IPS-20b (cell line): ENCODE measurements at regions not wholly inside any gene's neighbourhood (a gene's known extent, or its start where the extent isn't known, plus 50 kb on each side); places are given as distances from the start of the nearest gene placed in this dataset.

Source experiments
- H3K27ac ChIP-seq: one replicate; pipeline ENCODE4 v1.5.1; 2013; ENCODE audit warnings: low read length
- H3K27me3 ChIP-seq: 2 replicates; pipeline ENCODE4 v1.6.1; 2013; ENCODE audit warnings: mild to moderate bottlenecking, low read length, inconsistent platforms; ENCODE audit not compliant: insufficient read depth
- H3K36me3 ChIP-seq: 2 replicates; pipeline ENCODE4 v1.6.1; 2013; ENCODE audit warnings: low read depth, mild to moderate bottlenecking, inconsistent platforms, low read length, moderate library complexity; ENCODE audit not compliant: insufficient read depth
- H3K4me1 ChIP-seq: 2 replicates; pipeline ENCODE4 v1.6.1; 2013; ENCODE audit warnings: mild to moderate bottlenecking, control low read depth, inconsistent platforms, low read length, moderate library complexity; ENCODE audit not compliant: insufficient read depth
- H3K4me3 ChIP-seq: 2 replicates; pipeline ENCODE4 v1.5.1; 2013; ENCODE audit warnings: mild to moderate bottlenecking, low read length, inconsistent platforms
- H3K9ac ChIP-seq: 2 replicates; pipeline ENCODE4 v1.6.1; 2013; ENCODE audit warnings: low read depth, mild to moderate bottlenecking, inconsistent platforms, low read length, moderate library complexity
- H3K9me3 ChIP-seq: 2 replicates; pipeline ENCODE4 v1.6.1; 2013; ENCODE audit warnings: mild to moderate bottlenecking, low read depth, low read length, inconsistent platforms; ENCODE audit not compliant: insufficient read depth

- no peaks in the 10 kb centered on the region for H3K27me3 ChIP-seq
- H3K27ac ChIP-seq: no peak overlapping the region
- no peak overlapping the region for H3K9ac ChIP-seq
- H3K4me3 ChIP-seq: no peak overlapping the region
- peaks cover 4% of the 10 kb centered on the region for H3K9me3 ChIP-seq
- no peaks in the 10 kb centered on the region for H3K36me3 ChIP-seq
- H3K4me1 ChIP-seq: no peaks in the 10 kb centered on the region
Observed at GRCh38 chr2:160550048-160550447, 56.4 kb upstream of the RBMS1 start.

GRCh38 chr2:160551259-160551658 lies 57.7 kb upstream of the RBMS1 start:
- no peak overlapping the region for H3K27ac ChIP-seq
- no peaks in the 10 kb centered on the region for H3K36me3 ChIP-seq
- H3K27me3 ChIP-seq: no peaks in the 10 kb centered on the region
- no peaks in the 10 kb centered on the region for H3K4me1 ChIP-seq
- H3K9ac ChIP-seq: no peak overlapping the region
- peaks cover 4% of the 10 kb centered on the region for H3K9me3 ChIP-seq
- H3K4me3 ChIP-seq: no peak overlapping the region

- no peaks in the 10 kb centered on the region for H3K4me1 ChIP-seq
- H3K9ac ChIP-seq: no peak overlapping the region
- H3K36me3 ChIP-seq: no peaks in the 10 kb centered on the region
- H3K27ac ChIP-seq: no peak overlapping the region
- H3K4me3 ChIP-seq: no peak overlapping the region
- no peaks in the 10 kb centered on the region for H3K9me3 ChIP-seq
- H3K27me3 ChIP-seq: no peaks in the 10 kb centered on the region
Observed at GRCh38 chr2:160555420-160556071, 61.9 kb upstream of the RBMS1 start.

DNA sequence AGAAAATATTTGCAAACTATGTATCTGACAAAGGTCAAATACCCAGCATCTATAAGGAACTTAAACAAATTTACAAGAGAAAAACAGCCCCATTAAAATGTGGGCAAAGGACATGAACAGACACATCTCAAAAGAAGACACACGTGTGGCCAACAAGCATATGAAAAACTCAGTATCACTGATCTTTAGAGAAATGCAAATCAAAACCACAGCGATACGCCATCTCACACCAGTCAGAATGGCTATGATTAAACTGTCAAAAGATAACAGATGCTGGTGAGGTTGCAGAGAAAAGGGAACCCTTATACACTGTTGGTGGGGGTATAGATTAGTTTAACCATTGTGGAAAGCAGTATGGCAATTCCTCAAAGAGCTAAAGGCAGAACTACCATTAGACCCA lies 64.3 kb upstream of the RBMS1 start:
- no peak overlapping the region for H3K4me3 ChIP-seq
- H3K4me1 ChIP-seq: no peaks in the 10 kb centered on the region
- no peaks in the 10 kb centered on the region for H3K9me3 ChIP-seq
- no peak overlapping the region for H3K9ac ChIP-seq
- no peaks in the 10 kb centered on the region for H3K27me3 ChIP-seq
- H3K36me3 ChIP-seq: no peaks in the 10 kb centered on the region
- no peak overlapping the region for H3K27ac ChIP-seq

- no peaks in the 10 kb centered on the region for H3K36me3 ChIP-seq
- H3K27me3 ChIP-seq: no peaks in the 10 kb centered on the region
- H3K4me3 ChIP-seq: no peak overlapping the region
- H3K9me3 ChIP-seq: no peaks in the 10 kb centered on the region
- H3K4me1 ChIP-seq: no peaks in the 10 kb centered on the region
- H3K9ac ChIP-seq: no peak overlapping the region
- H3K27ac ChIP-seq: no peak overlapping the region
Observed at GRCh38 chr2:160558531-160558930, 64.9 kb upstream of the RBMS1 start.

DNA sequence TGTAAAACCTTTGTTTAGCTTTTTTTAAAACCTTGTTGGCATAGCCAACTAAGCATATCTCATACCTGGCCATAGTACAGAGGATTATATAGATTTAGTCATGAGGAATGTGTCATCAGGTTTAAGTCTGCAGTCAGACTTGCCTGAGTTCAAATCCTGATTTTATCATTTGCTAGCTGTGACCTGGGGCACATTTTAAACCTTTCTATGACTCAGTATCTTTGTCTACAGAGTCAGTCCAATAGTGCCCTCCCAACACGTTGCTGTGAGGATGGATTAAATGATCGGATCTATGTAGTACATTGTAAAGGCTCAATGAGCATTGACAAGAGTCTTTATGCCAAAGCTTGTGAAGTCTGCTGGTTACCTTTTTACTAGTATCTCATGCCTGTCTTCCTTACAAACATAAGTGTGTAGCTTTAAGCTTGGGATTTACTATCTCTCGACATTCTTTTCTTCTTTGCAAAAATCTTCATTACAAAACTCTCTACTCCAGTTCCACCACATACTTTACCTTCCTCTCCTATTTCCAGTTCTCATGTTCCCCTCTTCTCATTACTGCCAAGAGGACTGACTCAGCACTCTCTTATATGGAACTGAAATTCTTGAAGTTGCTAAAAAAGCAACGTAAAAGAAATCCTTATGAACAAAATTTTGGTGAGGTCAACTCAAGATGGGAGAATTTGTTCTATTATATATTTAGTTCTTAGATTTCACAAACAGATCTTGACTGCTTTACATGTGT lies 68.1 kb upstream of the RBMS1 start:
- Histone ChIP-seq H3K9me3 (no peaks in the 10 kb centered on the region), H3K27ac (no peak overlapping the region), H3K9ac (no peak overlapping the region), H3K4me3 (no peak overlapping the region), H3K27me3 (no peaks in the 10 kb centered on the region), H3K36me3 (no peaks in the 10 kb centered on the region), H3K4me1 (peaks cover 5% of the 10 kb centered on the region)

GRCh38 chr2:160562730-160563129 lies 69.1 kb upstream of the RBMS1 start:
- H3K9ac ChIP-seq: no peak overlapping the region
- H3K4me3 ChIP-seq: no peak overlapping the region
- no peaks in the 10 kb centered on the region for H3K27me3 ChIP-seq
- H3K9me3 ChIP-seq: no peaks in the 10 kb centered on the region
- H3K27ac ChIP-seq: no peak overlapping the region
- H3K36me3 ChIP-seq: no peaks in the 10 kb centered on the region
- H3K4me1 ChIP-seq: peaks cover 5% of the 10 kb centered on the region

GRCh38 chr2:160564591-160564990 lies 71.0 kb upstream of the RBMS1 start:
- H3K36me3 ChIP-seq: no peaks in the 10 kb centered on the region
- H3K27me3 ChIP-seq: no peaks in the 10 kb centered on the region
- H3K27ac ChIP-seq: no peak overlapping the region
- H3K4me3 ChIP-seq: no peak overlapping the region
- peaks cover 5% of the 10 kb centered on the region for H3K4me1 ChIP-seq
- no peaks in the 10 kb centered on the region for H3K9me3 ChIP-seq
- no peak overlapping the region for H3K9ac ChIP-seq

GRCh38 chr2:160565099-160565845 lies 71.7 kb upstream of the RBMS1 start:
- Histone ChIP-seq H3K9me3 (no peaks in the 10 kb centered on the region), H3K27ac (no peak overlapping the region), H3K4me1 (peaks cover 5% of the 10 kb centered on the region), H3K27me3 (no peaks in the 10 kb centered on the region), H3K36me3 (no peaks in the 10 kb centered on the region), H3K4me3 (no peak overlapping the region), H3K9ac (no peak overlapping the region)

DNA sequence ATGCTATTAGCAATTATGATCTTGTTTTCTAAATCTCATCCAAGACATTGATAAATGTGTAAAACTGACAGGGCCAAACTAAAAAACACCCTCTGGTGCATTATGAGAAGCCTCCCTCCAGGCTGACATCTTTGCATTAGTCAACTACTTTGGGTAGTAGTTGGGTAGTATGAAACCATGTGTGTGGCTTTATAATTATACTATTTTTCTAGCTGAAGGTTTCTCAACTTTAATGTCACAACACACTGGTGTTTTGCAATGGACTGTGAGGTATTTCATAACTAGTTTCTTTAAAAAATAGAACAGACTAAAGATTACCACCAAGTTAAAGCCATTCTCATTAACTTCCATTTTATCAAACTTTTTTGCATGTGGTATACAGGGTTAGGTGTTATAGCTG lies 73.1 kb upstream of the RBMS1 start:
- no peaks in the 10 kb centered on the region for H3K27me3 ChIP-seq
- peaks cover 5% of the 10 kb centered on the region for H3K4me1 ChIP-seq
- no peak overlapping the region for H3K27ac ChIP-seq
- H3K4me3 ChIP-seq: no peak overlapping the region
- H3K36me3 ChIP-seq: no peaks in the 10 kb centered on the region
- no peaks in the 10 kb centered on the region for H3K9me3 ChIP-seq
- no peak overlapping the region for H3K9ac ChIP-seq

- Histone ChIP-seq H3K9me3 (no peaks in the 10 kb centered on the region), H3K4me3 (no peak overlapping the region), H3K27ac (no peak overlapping the region), H3K36me3 (no peaks in the 10 kb centered on the region), H3K4me1 (peaks cover 4% of the 10 kb centered on the region), H3K27me3 (no peaks in the 10 kb centered on the region), H3K9ac (no peak overlapping the region)
Observed at GRCh38 chr2:160568856-160569255, 75.2 kb upstream of the RBMS1 start.

GRCh38 chr2:160570376-160570775 lies 76.8 kb upstream of the RBMS1 start:
- Histone ChIP-seq H3K4me3 (no peak overlapping the region), H3K9me3 (no peaks in the 10 kb centered on the region), H3K9ac (no peak overlapping the region), H3K4me1 (no peaks in the 10 kb centered on the region), H3K27ac (no peak overlapping the region), H3K36me3 (no peaks in the 10 kb centered on the region), H3K27me3 (no peaks in the 10 kb centered on the region)
